ENCODE measurements at regions not wholly inside any gene's neighbourhood (a gene's known extent, or its start where the extent isn't known, plus 50 kb on each side); places are given as distances from the start of the nearest gene placed in this dataset.

- H3K4me1 ChIP-seq (replicated peaks; ENCODE audit: insufficient read depth) = peaks cover 6% of the 10 kb centered on the region
- H3F3A ChIP-seq (ENCODE audit: insufficient read depth, low read depth) = no peaks in the 10 kb centered on the region
- H3K27ac ChIP-seq = no peak overlapping the region
- BruUV-seq (replicated peaks) = no TSS peak
- no peak for TF ChIP-seq EZH2 (IDR thresholded peaks at IDR 0.05; ENCODE audit: low read depth)
- no peak for TF ChIP-seq CTCF (conservative IDR thresholded peaks at IDR 0.05)
- H3K4me3 ChIP-seq = no peak overlapping the region
- no peak overlapping the region for H2AFZ ChIP-seq
- no peaks in the 10 kb centered on the region for H3K79me2 ChIP-seq (ENCODE audit: low read depth)
- H3K27me3 ChIP-seq (ENCODE audit: insufficient read depth, low read depth) = no peaks in the 10 kb centered on the region
- ChIA-PET POLR2A (ENCODE audit: unreplicated experiment) (no interaction called here), CTCF (no interaction called here)
- intact Hi-C loops (cut with micrococcal nuclease; ENCODE audit: unreplicated experiment) = loop anchor here (5.0 to 10.0 kb wide), 5 partner anchors 866 to 1874 kb away; no protein-coding TSS in a partner anchor
- DNase-seq = no peak
- no peak overlapping the region for H3K4me2 ChIP-seq
- H3K9me2 ChIP-seq (ENCODE audit: insufficient read depth) = no peaks in the 10 kb centered on the region
- no peaks in the 10 kb centered on the region for H3K36me3 ChIP-seq (ENCODE audit: low read depth)
- no peaks in the 10 kb centered on the region for H4K20me1 ChIP-seq (ENCODE audit: insufficient read depth)
- H3K9me3 ChIP-seq (ENCODE audit: insufficient read depth, low read depth) = 0 out of 2 replicates have a peak, but pooled peaks cover 3% of the 10 kb centered on the region
Measured at GRCh38 chr3:178388473-178388872, 147.8 kb upstream of the KCNMB2 start.

GRCh38 chr3:178389258-178389657 is 147.0 kb upstream of the KCNMB2 start:
- BruUV-seq (replicated peaks) = no TSS peak
- no peak for DNase-seq
- Histone ChIP-seq H3K27ac (no peak overlapping the region), H3K79me2 (ENCODE audit: low read depth) (no peaks in the 10 kb centered on the region), H4K20me1 (ENCODE audit: insufficient read depth) (no peaks in the 10 kb centered on the region), H2AFZ (no peak overlapping the region), H3K27me3 (ENCODE audit: insufficient read depth, low read depth) (no peaks in the 10 kb centered on the region), H3K36me3 (ENCODE audit: low read depth) (no peaks in the 10 kb centered on the region), H3K4me2 (no peak overlapping the region), H3K9me3 (ENCODE audit: insufficient read depth, low read depth) (no peaks in the 10 kb centered on the region), H3K4me3 (no peak overlapping the region), H3F3A (ENCODE audit: insufficient read depth, low read depth) (no peaks in the 10 kb centered on the region), H3K9me2 (ENCODE audit: insufficient read depth) (no peaks in the 10 kb centered on the region), H3K4me1 (replicated peaks; ENCODE audit: insufficient read depth) (peaks cover 6% of the 10 kb centered on the region)
- CTCF ChIA-PET = no interaction called here
- intact Hi-C loops (cut with micrococcal nuclease; ENCODE audit: unreplicated experiment) = loop anchor here (5.0 to 10.0 kb wide), 5 partner anchors 867 to 1874 kb away; no protein-coding TSS in a partner anchor
- POLR2A ChIA-PET (ENCODE audit: unreplicated experiment) = no interaction called here
- TF ChIP-seq EZH2 (IDR thresholded peaks at IDR 0.05; ENCODE audit: low read depth) = no peak
- TF ChIP-seq CTCF (conservative IDR thresholded peaks at IDR 0.05) = no peak

GRCh38 chr3:178392511-178392926 is 143.7 kb upstream of the KCNMB2 start:
- DNase-seq = no peak
- Histone ChIP-seq H3K9me2 (ENCODE audit: insufficient read depth) (no peaks in the 10 kb centered on the region), H3K4me2 (no peak overlapping the region), H3K27me3 (ENCODE audit: insufficient read depth, low read depth) (no peaks in the 10 kb centered on the region), H3K4me1 (replicated peaks; ENCODE audit: insufficient read depth) (no peaks in the 10 kb centered on the region), H3K4me3 (no peak overlapping the region), H2AFZ (no peak overlapping the region), H3F3A (ENCODE audit: insufficient read depth, low read depth) (no peaks in the 10 kb centered on the region), H3K79me2 (ENCODE audit: low read depth) (no peaks in the 10 kb centered on the region), H3K36me3 (ENCODE audit: low read depth) (no peaks in the 10 kb centered on the region), H4K20me1 (ENCODE audit: insufficient read depth) (no peaks in the 10 kb centered on the region), H3K9me3 (ENCODE audit: insufficient read depth, low read depth) (no peaks in the 10 kb centered on the region), H3K27ac (no peak overlapping the region)
- CTCF ChIA-PET = no interaction called here
- POLR2A ChIA-PET (ENCODE audit: unreplicated experiment) = no interaction called here
- TF ChIP-seq CTCF (conservative IDR thresholded peaks at IDR 0.05) (no peak), EZH2 (IDR thresholded peaks at IDR 0.05; ENCODE audit: low read depth) (no peak)
- BruUV-seq (replicated peaks) = no TSS peak
- intact Hi-C loops (cut with micrococcal nuclease; ENCODE audit: unreplicated experiment) = no loop called here

Measured in PC-9 (cell line).